ENCODE measurements at regions not wholly inside any gene's neighbourhood (a gene's known extent, or its start where the extent isn't known, plus 50 kb on each side); places are given as distances from the start of the nearest gene placed in this dataset.
"Not testable (repeated sequence)": the region's sequence is repeated elsewhere in the genome, so short reads cannot be mapped to it uniquely, and the experiment has no call there.

DNA sequence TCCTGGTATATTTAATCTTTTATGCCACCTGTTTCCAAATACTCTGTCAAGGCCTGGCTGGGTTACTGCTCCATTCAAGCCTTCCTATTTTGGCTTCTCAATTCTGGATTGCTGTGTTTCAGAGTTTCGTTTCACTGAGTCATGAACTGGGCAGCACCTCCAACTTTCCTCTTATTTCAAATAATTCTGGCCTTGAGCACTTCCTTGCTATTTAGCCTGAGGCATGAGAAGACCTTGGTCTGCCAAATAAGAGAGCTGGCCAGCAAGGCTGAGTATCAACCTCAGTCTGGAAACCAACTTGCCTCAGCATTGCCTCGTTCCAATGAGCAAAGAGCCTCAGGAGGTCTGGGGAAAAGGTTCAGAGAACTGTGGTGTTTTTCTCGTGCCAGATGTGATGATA is 66.6 kb downstream of the TNFAIP3 start:
- in situ Hi-C loops (cut with HindIII; ENCODE audit: low pct_unique_long_range_greater_than_20kb, low sequenced_read_pairs) = no loop called here
- TF ChIP-seq JUND (IDR thresholded peaks at IDR 0.05; ENCODE audit: low read depth) = no peak

GRCh38 chr6:137936798-137937197 is 69.7 kb downstream of the TNFAIP3 start:
- DNase-seq (ENCODE audit: low read depth in 1 of 2, low spot score in 1 of 2) = no peak
- no peak for TF ChIP-seq JUND (IDR thresholded peaks at IDR 0.05; ENCODE audit: low read depth)
- in situ Hi-C loops (cut with HindIII; ENCODE audit: low pct_unique_long_range_greater_than_20kb, low sequenced_read_pairs) = no loop called here

More for the DNA sequence above, 66.6 kb downstream of the TNFAIP3 start:
- DNase-seq (ENCODE audit: low read depth in 1 of 2, low spot score in 1 of 2) = peak in 1 of 2 experiments; percentile 29

DNA sequence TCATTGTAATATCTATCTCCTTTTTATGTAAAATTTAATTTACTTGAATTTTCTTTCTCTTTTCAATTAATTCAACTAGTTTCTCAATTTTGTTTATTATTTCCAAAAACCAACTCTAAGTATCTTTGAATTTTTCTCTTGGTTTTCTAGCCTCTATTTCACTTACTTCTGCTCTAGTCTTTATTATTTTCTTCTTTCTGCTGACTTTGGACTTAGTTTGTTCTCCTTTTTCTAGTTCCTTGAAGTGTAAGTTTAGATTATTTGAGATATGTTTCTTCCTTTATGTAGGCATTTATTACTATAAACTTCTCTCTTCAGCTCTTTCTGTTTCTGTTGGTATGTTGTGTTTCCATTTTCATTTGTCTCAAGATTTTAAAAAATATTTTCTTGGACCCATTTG is 70.8 kb downstream of the TNFAIP3 start:
- no peak for DNase-seq (ENCODE audit: low read depth in 1 of 2, low spot score in 1 of 2)
- in situ Hi-C loops (cut with HindIII; ENCODE audit: low pct_unique_long_range_greater_than_20kb, low sequenced_read_pairs) = no loop called here
- no peak for TF ChIP-seq JUND (IDR thresholded peaks at IDR 0.05; ENCODE audit: low read depth)

DNA sequence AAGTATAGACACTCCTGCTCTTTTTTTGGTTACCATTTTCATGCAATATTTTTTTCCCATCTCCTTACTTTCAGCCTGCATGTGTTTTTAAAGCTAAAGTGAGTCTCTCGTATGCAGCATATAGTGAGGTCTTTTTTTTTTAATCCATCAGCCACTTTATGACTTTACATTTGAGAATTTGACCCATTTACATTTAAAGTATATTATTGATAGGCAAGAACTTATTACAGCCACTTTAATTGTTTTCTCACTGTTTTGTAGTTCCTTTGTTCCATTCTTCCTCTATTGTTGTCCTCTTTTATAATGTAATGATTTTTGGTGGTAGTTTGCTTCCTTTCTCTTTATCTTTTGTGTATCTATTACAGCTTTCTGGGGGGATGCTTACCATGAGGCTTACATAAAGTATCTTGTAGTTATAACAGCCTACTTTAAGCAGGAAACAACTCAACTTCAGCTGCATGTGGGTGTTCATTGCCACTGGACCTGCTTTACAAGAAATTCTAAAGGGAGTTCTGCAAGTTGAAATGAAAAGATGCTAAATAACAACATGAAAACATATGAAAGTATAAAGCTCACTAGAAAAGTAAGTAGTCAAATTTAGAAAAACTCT is 71.8 kb downstream of the TNFAIP3 start:
- no peak for TF ChIP-seq JUND (IDR thresholded peaks at IDR 0.05; ENCODE audit: low read depth)
- in situ Hi-C loops (cut with HindIII; ENCODE audit: low pct_unique_long_range_greater_than_20kb, low sequenced_read_pairs) = no loop called here

DNA sequence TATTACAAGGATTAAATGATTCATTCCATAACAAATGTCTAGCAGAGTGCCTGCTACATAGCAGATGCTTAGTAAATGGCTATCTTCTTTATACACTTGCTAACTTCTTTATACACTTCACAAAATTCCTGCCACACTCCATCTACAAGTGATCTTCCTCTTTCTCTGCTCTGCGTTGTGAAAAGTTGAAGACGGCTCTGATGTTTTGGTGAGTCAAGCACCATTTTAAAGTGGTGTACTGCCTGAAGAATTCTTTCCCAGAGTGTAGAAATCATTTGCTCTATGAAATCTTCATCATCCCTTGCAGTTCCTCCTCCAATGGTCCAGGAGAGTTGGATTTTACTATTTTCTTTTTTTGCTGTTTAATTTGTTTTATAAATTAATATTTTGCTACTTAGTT is 74.9 kb downstream of the TNFAIP3 start:
- in situ Hi-C loops (cut with HindIII; ENCODE audit: low pct_unique_long_range_greater_than_20kb, low sequenced_read_pairs) = no loop called here
- DNase-seq (ENCODE audit: low read depth in 1 of 2, low spot score in 1 of 2) = no peak
- no peak for TF ChIP-seq JUND (IDR thresholded peaks at IDR 0.05; ENCODE audit: low read depth)

More for the DNA sequence above, 71.8 kb downstream of the TNFAIP3 start:
- no peak for DNase-seq (ENCODE audit: low read depth in 1 of 2, low spot score in 1 of 2)

- no peak for TF ChIP-seq JUND (IDR thresholded peaks at IDR 0.05; ENCODE audit: low read depth)
- no peak for DNase-seq (ENCODE audit: low read depth in 1 of 2, low spot score in 1 of 2)
- in situ Hi-C loops (cut with HindIII; ENCODE audit: low pct_unique_long_range_greater_than_20kb, low sequenced_read_pairs) = no loop called here
Observed at GRCh38 chr6:137942736-137943135, 75.7 kb downstream of the TNFAIP3 start.

GRCh38 chr6:137944381-137944780 is 77.3 kb downstream of the TNFAIP3 start:
- DNase-seq (ENCODE audit: low read depth in 1 of 2, low spot score in 1 of 2); in situ Hi-C loops (cut with HindIII; ENCODE audit: low pct_unique_long_range_greater_than_20kb, low sequenced_read_pairs): not testable (repeated sequence)

- in situ Hi-C loops (cut with HindIII; ENCODE audit: low pct_unique_long_range_greater_than_20kb, low sequenced_read_pairs) = no loop called here
- DNase-seq (ENCODE audit: low read depth in 1 of 2, low spot score in 1 of 2) = peak; percentile 5 to 30
- TF ChIP-seq JUND (IDR thresholded peaks at IDR 0.05; ENCODE audit: low read depth) = no peak
Observed at GRCh38 chr6:137944793-137945498, 77.9 kb downstream of the TNFAIP3 start.

DNA sequence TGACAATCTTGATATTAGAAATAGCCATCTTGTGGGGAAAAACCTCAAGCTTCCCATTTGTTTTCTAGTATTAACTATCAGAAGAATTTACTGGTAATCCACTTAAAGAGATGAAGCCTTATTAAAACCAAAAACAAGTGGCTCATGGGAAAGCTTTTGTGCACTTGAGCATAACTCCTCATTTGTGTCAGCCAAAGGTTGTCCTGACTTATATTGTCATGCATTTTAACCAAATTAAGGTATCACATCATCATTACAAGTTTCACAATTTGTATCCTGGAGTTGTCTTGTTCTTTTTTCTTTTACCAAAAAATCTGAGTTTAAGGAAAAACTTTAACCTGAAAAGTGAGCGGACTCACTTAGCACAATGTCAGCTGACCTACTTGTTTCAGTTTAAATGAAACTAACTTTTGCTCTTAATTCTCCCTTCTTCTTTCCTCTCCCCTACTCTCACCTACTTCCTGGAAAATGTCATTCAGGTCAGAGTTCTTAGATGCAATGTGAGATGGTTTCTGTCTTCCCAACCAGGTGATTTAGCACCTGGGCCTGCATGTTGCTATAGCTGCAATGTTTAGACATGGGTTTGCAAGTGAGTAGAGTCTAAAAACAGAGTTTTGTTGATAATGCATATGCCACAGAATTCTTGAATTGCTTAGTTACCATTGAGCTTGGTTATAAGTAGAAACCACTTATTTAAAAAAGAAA is 82.8 kb downstream of the TNFAIP3 start:
- in situ Hi-C loops (cut with HindIII; ENCODE audit: low pct_unique_long_range_greater_than_20kb, low sequenced_read_pairs) = no loop called here
- TF ChIP-seq JUND (IDR thresholded peaks at IDR 0.05; ENCODE audit: low read depth) = no peak
- no peak for DNase-seq (ENCODE audit: low read depth in 1 of 2, low spot score in 1 of 2)

DNA sequence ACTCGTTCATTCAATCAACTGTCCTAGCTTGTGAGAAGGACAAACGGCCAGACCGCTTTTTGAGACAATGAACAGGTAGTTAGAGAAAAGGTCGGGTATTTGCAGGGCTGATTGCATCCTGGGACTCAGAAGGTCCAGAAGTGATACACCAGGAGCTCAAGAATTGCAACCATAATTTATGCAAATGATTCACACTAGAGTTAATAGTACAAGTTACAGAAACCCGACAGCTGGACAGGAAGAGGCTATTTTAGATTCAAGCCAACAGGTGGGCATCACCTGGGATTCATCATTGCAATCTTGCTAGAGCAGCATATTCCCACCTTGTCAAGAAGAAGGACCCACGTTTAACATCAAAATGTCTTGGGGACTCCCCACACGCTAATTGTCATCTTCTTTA is 83.5 kb downstream of the TNFAIP3 start:
- in situ Hi-C loops (cut with HindIII; ENCODE audit: low pct_unique_long_range_greater_than_20kb, low sequenced_read_pairs) = no loop called here
- TF ChIP-seq JUND (IDR thresholded peaks at IDR 0.05; ENCODE audit: low read depth) = no peak
- DNase-seq (ENCODE audit: low read depth in 1 of 2, low spot score in 1 of 2) = no peak

GRCh38 chr6:137951064-137951597 is 84.1 kb downstream of the TNFAIP3 start:
- TF ChIP-seq JUND (IDR thresholded peaks at IDR 0.05; ENCODE audit: low read depth) = no peak
- DNase-seq (ENCODE audit: low read depth in 1 of 2, low spot score in 1 of 2) = no peak
- in situ Hi-C loops (cut with HindIII; ENCODE audit: low pct_unique_long_range_greater_than_20kb, low sequenced_read_pairs) = no loop called here

- TF ChIP-seq JUND (IDR thresholded peaks at IDR 0.05; ENCODE audit: low read depth) = no peak
- in situ Hi-C loops (cut with HindIII; ENCODE audit: low pct_unique_long_range_greater_than_20kb, low sequenced_read_pairs) = no loop called here
- no peak for DNase-seq (ENCODE audit: low read depth in 1 of 2, low spot score in 1 of 2)
Observed at GRCh38 chr6:137952247-137952646, 85.2 kb downstream of the TNFAIP3 start.

DNA sequence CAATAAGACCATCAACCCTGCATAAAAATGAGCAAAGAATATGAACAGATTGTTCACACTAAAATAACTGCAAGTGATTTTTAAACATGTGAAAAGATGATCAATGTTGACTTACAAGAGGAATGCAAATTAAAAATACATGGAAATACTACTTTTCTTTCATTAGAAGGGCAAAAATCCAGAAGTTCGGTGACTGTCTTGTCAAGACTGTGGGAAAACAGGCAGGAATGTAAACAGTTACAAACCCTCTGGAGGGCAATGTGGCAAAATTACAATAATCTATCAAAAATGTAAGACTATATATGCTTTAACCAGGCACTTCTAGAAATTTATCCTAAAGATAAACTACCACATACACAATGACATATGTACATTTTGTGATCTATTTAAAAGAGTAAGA is 86.7 kb downstream of the TNFAIP3 start:
- in situ Hi-C loops (cut with HindIII; ENCODE audit: low pct_unique_long_range_greater_than_20kb, low sequenced_read_pairs) = no loop called here
- TF ChIP-seq JUND (IDR thresholded peaks at IDR 0.05; ENCODE audit: low read depth) = no peak

More for the DNA sequence above, 86.7 kb downstream of the TNFAIP3 start:
- DNase-seq (ENCODE audit: low read depth in 1 of 2, low spot score in 1 of 2) = no peak
